ENCODE measurements at regions not wholly inside any gene's neighbourhood (a gene's known extent, or its start where the extent isn't known, plus 50 kb on each side); places are given as distances from the start of the nearest gene placed in this dataset.

DNA sequence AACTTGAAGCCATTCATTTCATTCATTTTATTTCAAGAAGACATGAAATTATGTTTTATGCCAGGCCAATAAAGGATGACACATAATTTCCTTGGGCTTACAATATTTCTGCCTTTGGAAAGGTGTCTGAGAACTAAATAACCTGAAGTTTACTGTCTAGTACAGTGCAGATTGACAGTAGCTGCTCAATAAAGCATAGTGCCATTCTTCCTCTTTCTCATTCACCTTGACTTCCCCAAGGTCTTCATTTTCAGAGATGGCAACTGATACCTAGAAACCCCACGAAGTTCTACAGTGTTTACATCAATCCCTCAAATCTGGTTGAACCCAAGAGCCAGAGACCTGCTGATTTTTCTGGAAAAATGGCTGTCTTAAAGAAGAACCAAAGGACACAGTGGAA, 144.3 kb upstream of the SYN3 start:
- no peak for TF ChIP-seq REST (IDR thresholded peaks at IDR 0.05; ENCODE audit: low read depth)
- no peak for TF ChIP-seq CTCF (IDR thresholded peaks at IDR 0.05 in 2 of 3, conservative IDR thresholded peaks at IDR 0.05 in 1 of 3; ENCODE audit: borderline replicate concordance in 1 of 3, insufficient read depth in 1 of 3, low read depth in 2 of 3, low read length in 2 of 3)
- TF ChIP-seq POLR2AphosphoS5 (IDR thresholded peaks at IDR 0.05; ENCODE audit: low read depth, low read length), result no peak
- TF ChIP-seq CEBPB (IDR thresholded peaks at IDR 0.05; ENCODE audit: low read depth), result no peak
- TF ChIP-seq POLR2A (IDR thresholded peaks at IDR 0.05; ENCODE audit: borderline replicate concordance, extremely low read depth, insufficient read depth, insufficient read length), result no peak
- TF ChIP-seq EZH2phosphoT487 (IDR thresholded peaks at IDR 0.05; ENCODE audit: borderline replicate concordance), result no peak
- TF ChIP-seq, protein P1, sequence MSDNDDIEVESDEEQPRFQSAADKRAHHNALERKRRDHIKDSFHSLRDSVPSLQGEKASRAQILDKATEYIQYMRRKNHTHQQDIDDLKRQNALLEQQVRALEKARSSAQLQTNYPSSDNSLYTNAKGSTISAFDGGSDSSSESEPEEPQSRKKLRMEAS (IDR thresholded peaks at IDR 0.05), result no peak
- no peak for TF ChIP-seq SRF (IDR thresholded peaks at IDR 0.05; ENCODE audit: low read depth)
